Chondrocyte (in vitro differentiated cells): ENCODE measurements at regions not wholly inside any gene's neighbourhood (a gene's known extent, or its start where the extent isn't known, plus 50 kb on each side); places are given as distances from the start of the nearest gene placed in this dataset.

ENCODE experiments used
- DNase-seq: peaks from one replicate; pipeline ENCODE4 v3.0.0; 2021; ENCODE audit warnings: mixed read lengths, low spot score
- H3K27ac Mint-ChIP-seq: one replicate; pipeline ENCODE4 v1.8.0; 2021; ENCODE audit warnings: mild to moderate bottlenecking, moderate library complexity, mixed read lengths; ENCODE audit not compliant: unreplicated experiment
- H3K27me3 Mint-ChIP-seq: 2 replicates; pipeline ENCODE4 v1.8.0; 2021; ENCODE audit warnings: low read depth, mixed read lengths
- H3K36me3 Mint-ChIP-seq: 2 replicates; pipeline ENCODE4 v1.8.0; 2021; ENCODE audit warnings: low read depth, mixed read lengths
- H3K4me1 Mint-ChIP-seq: 2 replicates; pipeline ENCODE4 v1.8.0; 2021; ENCODE audit warnings: low read depth, mild to moderate bottlenecking, mixed read lengths
- H3K4me3 Mint-ChIP-seq: one replicate; pipeline ENCODE4 v1.8.0; 2021; ENCODE audit warnings: mild to moderate bottlenecking, moderate library complexity, mixed read lengths; ENCODE audit not compliant: unreplicated experiment
- H3K9me3 Mint-ChIP-seq: 2 replicates; pipeline ENCODE4 v1.8.0; 2021; ENCODE audit warnings: low read depth, mixed read lengths
- CTCF ChIP-seq: fragments of 200-600 bp; sonication (generic); IDR thresholded peaks from 2 replicates; pipeline ENCODE4 v1.5.0; 2021; ENCODE audit warnings: antibody characterized with exemption, mild to moderate bottlenecking, moderate library complexity

GRCh38 chr5:120778491-120779484 lies 314.7 kb downstream of the PRR16 start:
- TF ChIP-seq CTCF = no peak
- Mint-ChIP-seq H3K4me3 (no peak overlapping the region), H3K36me3 (peaks cover 3% of the 10 kb centered on the region), H3K27me3 (peaks cover 4% of the 10 kb centered on the region), H3K9me3 (no peaks in the 10 kb centered on the region), H3K27ac (peak overlapping the region; percentile 63), H3K4me1 (peaks cover 17% of the 10 kb centered on the region)
- no peak for DNase-seq

GRCh38 chr5:120779674-120780073 lies 315.6 kb downstream of the PRR16 start:
- Mint-ChIP-seq H3K36me3 (peaks cover 3% of the 10 kb centered on the region), H3K9me3 (no peaks in the 10 kb centered on the region), H3K27ac (no peak overlapping the region), H3K27me3 (peaks cover 4% of the 10 kb centered on the region), H3K4me3 (no peak overlapping the region), H3K4me1 (peaks cover 17% of the 10 kb centered on the region)
- no peak for TF ChIP-seq CTCF
- DNase-seq = no peak

- no peaks in the 10 kb centered on the region for H3K36me3 Mint-ChIP-seq
Measured at GRCh38 chr5:120788481-120788880, 324.4 kb downstream of the PRR16 start.

GRCh38 chr5:120789918-120790317 lies 325.8 kb downstream of the PRR16 start:
- Mint-ChIP-seq H3K4me1 (no peaks in the 10 kb centered on the region), H3K27me3 (peaks cover 7% of the 10 kb centered on the region), H3K27ac (no peak overlapping the region), H3K4me3 (no peak overlapping the region), H3K9me3 (no peaks in the 10 kb centered on the region), H3K36me3 (no peaks in the 10 kb centered on the region)
- no peak for DNase-seq
- no peak for TF ChIP-seq CTCF

More at GRCh38 chr5:120788481-120788880, 324.4 kb downstream of the PRR16 start:
- no peak for TF ChIP-seq CTCF
- Mint-ChIP-seq H3K4me1 (no peaks in the 10 kb centered on the region), H3K27me3 (peaks cover 7% of the 10 kb centered on the region), H3K4me3 (no peak overlapping the region), H3K9me3 (no peaks in the 10 kb centered on the region), H3K27ac (no peak overlapping the region)
- DNase-seq = no peak

- Mint-ChIP-seq H3K4me3 (no peak overlapping the region), H3K27ac (no peak overlapping the region), H3K4me1 (no peaks in the 10 kb centered on the region)
Measured at GRCh38 chr5:120790339-120790738, 326.2 kb downstream of the PRR16 start.

More at GRCh38 chr5:120790339-120790738, 326.2 kb downstream of the PRR16 start:
- Mint-ChIP-seq H3K36me3 (no peaks in the 10 kb centered on the region), H3K9me3 (no peaks in the 10 kb centered on the region), H3K27me3 (peaks cover 7% of the 10 kb centered on the region)
- DNase-seq = no peak
- TF ChIP-seq CTCF = no peak
